GM19324 (cell line): ENCODE measurements at regions not wholly inside any gene's neighbourhood (a gene's known extent, or its start where the extent isn't known, plus 50 kb on each side); places are given as distances from the start of the nearest gene placed in this dataset.
"Not testable (repeated sequence)": the region's sequence is repeated elsewhere in the genome, so short reads cannot be mapped to it uniquely, and the experiment has no call there.

Source experiments
- ATAC-seq: cut with Tn5 transposase; IDR thresholded peaks from one replicate; pipeline ENCODE4 v1.9.1; 2021; ENCODE audit warnings: mild to moderate bottlenecking, moderate library complexity; ENCODE audit not compliant: unreplicated experiment, low FRiP score

DNA sequence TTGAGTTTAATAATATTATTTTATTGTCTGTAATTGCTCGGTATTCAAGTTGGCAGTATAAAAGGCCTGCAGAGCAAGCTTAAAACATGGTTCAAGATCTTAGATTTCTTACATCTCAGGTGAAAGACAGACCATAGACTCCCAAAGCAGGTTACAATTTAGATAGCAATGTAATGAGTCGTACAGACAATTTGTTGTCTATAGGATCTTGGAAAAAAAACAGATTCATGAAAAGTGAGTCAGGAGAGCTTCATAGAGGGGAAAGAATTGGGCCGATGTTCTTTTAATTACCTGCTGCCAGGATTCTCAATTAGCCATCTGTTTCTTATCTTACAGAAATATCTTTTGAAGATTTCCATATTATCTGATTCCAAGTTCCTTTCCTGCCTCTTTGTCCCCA lies 111.5 kb upstream of the IKBKE start:
- not testable (repeated sequence) for ATAC-seq

DNA sequence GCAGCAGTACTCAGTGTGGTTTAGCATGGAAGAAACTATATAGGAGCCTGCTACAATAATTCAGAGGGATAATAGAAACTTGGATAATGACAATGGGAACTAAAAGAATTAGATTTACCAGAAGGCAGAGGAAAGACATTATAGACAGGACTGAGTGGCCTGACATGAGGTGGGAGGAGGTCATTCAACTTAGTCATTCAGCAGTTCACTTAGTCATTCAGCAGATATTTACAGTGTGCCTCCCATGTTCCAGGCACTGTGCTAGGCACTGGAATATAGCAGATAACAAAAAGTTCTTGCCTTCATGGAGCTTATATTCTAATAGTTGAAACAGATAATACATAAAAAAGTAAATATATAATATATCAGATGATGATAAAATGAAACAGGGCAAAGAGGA lies 110.9 kb upstream of the IKBKE start:
- not testable (repeated sequence) for ATAC-seq

DNA sequence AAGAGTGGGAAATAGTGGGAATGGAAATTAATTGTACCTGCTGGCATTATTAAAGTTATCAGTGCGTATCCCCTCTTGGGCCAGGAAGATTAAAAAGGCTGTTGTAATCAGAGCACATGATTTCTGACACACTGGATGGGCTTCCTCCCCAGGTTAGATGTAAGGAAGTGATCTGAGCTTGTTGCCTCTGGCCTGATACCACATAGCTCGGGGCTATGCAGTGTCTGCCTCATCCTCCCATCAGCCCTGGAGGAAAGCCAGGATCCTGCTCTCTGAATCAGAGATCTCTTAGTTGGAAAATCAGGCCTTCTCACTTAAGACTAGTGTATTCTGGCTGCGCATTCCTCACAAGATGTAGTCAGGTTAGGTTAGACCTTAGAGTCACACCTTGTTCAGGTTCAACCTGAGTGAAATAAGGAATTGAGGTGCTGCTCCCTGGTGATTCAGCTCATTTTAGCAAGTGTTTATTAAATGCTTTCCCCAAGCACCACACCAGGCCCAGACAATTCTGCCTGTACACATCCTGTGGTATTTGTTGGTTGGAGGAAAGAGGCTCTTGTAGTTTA lies 108.2 kb upstream of the IKBKE start:
- ATAC-seq: not testable (repeated sequence)

DNA sequence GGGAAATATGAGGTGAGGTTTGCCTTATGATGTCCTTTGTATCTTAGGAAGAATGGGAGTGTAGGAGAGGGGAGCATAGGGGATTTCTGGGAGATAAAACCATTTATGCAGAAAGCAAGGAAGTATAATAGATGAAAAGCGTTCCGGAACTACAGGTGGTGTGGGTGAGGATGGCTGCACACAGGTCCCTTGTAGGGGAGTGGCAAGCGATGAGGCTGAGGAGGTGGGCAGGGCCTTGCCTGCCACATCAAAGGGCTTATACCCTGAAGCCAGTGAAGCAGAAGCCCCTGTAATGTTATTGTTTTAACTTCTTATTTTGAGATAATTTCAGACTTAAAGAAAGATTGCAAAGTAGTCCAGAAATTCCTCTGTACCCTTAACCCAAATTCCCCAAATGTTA lies 107.3 kb upstream of the IKBKE start:
- ATAC-seq: not testable (repeated sequence)

DNA sequence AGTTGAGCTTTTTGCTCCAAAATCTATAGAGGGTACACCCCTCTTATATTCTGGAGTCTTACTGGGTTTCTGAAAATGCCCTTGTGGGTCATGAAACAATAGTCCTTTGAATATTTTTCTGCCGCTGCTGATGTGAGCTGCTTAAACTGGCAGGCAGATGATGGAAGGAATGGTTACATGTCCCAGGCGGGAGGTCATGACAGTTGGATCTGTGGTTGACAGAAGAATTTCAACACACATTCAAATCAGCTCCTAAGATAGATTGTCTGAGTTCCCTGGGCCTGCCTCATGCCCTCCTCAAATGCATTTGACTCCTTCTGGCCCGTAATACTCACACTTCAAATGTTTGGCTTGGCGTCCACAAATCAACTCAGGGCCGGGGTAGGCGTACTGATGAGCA lies 105.0 kb upstream of the IKBKE start:
- ATAC-seq: not testable (repeated sequence)

DNA sequence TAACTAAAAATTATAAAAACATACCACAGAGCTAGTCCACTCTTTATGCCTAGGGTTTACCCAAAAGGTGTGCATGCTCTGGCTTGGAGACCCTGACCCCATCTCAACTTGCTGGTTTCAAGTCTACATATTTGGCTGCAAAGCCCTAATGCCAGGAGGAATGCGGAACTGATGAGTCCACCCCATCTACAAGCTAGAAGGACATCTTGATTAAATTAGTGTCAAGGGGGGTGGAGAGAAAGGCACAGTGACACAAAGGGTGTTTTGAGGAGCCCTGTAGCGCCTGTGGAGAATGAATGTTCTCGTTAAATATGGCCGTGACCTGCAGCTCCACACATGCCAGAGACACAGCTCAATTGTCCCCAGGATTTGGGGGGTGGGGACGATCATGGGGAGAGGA lies 104.1 kb upstream of the IKBKE start:
- not testable (repeated sequence) for ATAC-seq

DNA sequence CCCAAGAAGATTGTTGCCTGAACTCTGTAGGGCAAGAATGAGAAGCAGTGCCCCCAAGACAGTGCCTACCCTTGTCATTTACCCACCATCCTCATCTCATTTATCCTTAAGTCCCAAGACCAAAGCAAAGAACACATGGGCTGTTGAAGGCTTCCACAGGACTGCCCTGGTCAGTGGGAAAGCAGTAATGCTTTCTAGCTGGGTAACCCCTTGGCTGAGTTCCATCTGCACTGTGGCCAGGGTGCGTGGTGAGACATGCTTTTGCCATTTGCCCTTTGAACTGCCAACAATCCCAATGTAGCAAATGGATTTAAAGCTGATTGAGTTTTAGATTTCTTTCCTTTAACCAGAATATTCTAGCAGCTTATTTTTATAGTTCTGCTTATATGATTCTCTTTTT lies 103.5 kb upstream of the IKBKE start:
- not testable (repeated sequence) for ATAC-seq

DNA sequence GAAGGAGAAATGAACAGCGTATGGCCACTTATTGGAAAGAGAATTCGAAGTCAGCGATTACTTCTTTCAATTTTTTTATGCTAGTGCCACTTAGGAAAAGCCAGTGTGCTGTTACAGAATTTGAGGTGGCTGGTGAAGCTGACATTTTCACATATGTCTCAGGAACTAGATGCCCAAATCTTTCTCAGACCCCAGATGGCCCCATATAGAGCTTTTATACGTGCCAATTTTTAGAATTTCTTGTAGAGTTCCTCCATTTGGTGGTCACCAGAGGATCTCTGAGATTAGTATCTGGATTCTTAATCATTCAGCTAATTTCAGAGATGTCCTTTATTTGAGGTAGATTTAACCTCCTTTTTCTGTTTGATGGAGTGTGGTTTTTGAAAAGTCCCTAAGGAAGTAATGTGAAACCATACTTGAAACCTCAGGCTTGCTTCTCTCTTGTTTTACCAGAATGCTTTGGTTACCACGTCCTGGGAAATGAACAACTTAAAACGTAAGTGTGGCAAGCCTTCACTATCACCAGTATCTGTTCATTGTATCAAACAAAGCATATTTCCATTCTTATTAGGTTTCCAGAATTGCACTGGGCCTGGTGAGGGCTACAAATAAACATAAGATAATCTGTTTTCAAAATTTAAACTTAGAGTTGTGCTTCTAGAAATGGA lies 102.2 kb upstream of the IKBKE start:
- ATAC-seq: not testable (repeated sequence)

DNA sequence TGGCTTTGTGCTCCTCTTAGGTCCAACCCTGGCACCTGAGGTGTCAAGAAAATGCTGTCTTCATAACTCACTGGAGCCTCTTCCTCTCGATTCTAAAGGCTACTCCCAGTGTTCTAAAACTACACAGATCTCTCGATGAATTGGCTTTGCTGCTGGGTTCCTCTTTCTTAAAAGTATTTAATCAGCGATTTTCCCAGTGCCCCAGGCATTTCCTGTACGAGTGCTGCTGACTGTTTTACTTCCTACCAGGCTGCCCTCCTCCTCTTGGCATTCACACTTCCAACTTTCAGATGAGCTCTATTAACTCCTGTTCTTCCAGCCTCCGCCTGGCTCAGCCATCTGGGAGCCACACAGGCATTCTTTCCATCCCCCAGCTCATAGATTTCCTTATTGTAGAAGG lies 95.6 kb upstream of the IKBKE start:
- ATAC-seq: not testable (repeated sequence)

DNA sequence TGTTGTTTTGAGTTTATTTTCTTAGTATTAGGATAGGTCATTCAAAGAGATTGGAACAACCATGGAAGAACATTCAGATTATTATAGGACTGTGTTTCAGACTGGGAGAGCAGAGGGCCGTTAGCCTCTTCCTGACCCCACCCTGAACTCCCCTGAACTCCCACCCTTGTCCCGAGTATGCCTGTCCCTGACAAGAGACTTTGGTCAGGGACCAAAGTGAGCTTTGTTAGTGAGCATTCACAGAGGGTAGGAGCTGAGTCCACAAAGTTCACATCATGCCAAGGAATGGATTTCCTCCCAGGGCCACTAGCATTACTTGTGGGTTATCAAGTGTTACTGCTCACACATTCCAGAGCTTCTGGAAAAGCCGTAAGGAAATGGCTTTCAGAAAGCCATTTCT lies 94.7 kb upstream of the IKBKE start:
- not testable (repeated sequence) for ATAC-seq

DNA sequence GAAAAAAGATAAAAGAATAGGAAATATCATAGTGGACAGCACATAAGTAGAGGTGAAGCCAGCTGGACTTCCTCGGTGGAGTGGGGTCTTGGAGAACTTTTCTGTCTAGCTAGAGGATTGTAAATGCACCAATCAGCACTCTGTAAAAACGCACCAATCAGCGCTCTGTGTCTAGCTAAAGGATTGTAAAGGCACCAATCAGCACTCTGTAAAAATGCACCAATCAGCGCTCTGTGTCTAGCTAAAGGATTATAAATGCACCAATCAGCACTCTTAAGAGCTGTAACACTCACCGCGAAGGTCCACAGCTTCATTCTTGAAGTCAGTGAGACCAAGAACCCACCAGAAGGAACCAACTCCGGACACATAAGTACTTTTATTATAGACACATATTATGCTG lies 91.8 kb upstream of the IKBKE start:
- not testable (repeated sequence) for ATAC-seq

DNA sequence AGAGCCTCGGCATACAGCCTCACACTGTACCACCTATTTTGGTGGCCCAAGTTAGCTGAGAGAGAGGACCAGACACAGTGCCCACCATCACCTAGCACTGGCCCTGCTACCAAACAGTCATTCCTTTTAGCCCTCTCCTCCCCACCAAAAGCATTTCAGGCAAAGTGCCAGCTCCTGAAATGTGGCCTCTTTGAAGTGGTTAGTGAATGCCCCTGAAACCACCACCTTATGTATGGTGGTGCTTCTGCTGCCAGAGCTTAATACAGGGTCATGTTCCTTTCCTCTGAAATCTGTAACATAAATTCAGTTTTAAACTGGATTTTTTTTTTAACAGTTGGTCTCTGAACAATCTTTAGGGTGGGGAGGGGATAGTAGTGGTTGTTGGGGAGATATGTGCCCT lies 91.0 kb upstream of the IKBKE start:
- not testable (repeated sequence) for ATAC-seq

DNA sequence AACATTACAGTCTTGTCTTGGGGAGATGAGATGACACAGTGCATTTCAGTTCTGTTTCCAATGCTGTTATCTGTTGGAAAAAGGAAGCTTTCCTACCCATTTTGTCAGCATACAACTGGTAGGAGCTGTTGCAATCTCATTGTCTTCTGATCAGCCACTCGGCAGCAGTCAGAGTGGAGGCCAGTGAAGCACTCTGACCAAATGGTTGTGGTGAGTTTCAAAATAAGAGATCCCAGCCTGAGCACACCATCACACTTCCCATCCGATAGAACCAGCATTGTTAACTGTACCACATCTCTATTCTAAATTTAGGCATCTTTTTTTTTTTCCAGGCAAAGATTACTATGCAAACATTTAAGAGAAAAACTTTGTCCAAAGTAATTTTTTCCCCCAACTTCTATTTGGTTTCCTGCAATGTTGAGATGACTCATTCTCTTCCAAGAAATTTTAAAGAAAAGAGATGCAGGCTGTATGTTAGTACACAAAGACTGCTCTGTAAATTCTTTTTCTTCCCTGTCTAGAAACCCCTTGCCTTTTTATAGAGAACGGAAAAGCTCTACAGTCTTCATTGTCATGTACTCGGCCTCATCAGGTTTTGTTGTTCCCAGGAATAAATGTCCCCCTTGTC lies 90.0 kb upstream of the IKBKE start:
- ATAC-seq: not testable (repeated sequence)

DNA sequence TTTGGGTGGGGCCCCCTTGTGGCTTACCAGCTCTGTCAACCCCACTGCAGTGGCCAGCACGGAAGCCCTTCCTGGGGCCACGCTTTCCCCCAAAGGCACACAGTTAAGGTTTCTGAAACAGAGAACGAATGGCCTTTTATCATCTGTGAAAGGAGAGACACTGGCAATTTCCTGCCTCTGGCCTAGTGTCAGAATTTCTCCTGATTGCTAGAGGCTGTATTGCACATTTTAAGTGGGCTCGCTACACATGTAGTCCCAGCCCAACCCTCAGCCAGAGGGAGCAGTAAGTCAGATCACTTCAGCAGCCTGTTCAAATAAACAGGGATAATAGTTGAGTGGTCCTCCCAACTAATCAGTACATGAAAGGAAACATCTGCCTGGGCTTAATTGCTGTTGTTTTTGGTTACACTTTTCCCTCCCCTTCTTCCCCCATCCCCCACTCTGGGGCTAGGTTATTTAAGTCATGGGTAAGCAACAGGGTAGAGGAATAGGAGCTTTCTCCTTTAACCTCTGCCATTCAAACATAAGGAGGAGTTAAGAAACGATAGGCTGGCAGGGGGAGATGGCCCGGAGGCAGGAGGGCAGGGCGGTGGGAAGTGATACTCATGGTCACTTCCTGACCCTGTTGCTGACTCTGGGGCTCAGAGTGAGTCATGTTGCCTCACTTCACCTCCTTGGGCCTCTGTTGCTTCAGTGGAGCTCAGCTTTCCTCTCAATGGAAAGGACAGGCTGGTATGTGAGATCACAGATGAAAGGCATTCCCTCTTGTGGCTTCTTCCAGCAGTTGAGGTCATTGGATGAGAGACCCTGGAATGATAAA lies 89.3 kb upstream of the IKBKE start:
- ATAC-seq: not testable (repeated sequence)

DNA sequence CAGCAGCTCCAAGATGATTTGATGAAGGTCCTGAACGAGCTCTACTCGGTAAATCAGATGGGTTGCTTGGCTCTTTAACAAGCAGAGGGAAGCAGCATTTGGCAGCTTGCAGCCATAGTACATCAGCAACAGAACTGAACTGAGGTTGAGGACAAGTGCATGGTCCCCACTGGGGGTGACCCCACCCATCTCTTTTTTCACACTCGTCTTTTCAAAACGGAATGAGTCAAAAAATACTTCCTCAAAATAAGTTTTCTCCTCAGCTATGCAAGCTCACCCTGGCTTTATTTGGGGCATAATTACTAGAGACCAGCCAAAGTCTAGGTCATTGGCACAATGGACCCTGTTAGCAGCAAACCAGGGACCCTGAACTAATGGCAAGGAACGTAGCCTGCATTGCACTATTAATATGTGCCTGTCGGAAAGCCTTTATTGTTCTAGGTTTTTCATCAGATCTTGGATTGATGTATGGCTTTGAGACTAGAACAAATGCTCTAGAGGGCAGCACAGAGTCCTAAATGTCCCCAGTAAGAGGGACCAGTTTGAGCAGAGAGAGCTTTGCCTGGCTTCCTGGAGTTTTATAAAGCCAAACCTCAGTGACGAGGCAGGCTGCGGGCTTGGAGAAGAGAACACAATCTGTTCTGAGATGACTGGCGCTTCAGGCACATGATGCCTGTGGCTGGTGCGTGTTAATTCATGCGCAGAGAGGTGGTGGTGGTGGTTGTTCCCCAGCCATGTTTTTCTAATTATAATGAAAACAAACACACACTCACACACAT lies 86.1 kb upstream of the IKBKE start:
- ATAC-seq: not testable (repeated sequence)

DNA sequence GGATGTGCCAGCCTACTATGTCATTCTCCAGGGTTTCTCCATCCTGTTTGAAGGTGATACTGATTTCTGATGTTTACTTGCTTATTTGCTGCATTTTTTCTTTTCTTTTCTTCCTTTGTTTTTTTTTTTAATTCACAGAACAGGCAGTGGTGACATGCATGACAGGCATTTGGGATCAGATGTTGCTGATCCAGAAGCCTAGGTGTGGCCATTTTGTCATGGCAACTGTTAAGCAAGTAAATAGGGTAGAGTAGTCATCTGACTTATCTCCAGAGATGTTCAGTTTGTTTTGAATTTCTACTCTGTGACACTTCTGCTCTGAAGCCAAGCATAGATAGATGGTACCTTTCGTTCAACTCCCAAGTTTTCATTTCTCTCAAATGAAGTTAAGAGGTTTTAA lies 85.4 kb upstream of the IKBKE start:
- not testable (repeated sequence) for ATAC-seq

DNA sequence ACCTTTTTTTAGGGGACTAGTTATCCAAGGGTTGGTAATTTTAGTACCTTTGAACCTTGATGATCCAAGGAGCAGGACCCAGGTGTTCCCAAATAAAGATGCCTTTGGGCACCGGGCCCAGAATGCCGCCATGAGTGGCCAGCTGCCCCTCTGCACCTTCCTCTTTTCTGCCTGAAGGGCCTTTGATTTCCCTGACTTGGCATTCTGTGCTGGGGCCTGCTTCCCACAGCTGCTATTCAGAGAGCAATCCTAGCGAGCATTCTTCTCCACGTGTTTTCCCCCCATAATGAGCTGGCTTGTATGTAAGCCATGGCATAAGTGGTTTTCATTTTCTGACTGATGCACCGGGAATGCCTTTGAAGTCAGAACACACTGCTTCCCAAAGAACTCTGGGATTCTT lies 82.6 kb upstream of the IKBKE start:
- ATAC-seq: not testable (repeated sequence)

DNA sequence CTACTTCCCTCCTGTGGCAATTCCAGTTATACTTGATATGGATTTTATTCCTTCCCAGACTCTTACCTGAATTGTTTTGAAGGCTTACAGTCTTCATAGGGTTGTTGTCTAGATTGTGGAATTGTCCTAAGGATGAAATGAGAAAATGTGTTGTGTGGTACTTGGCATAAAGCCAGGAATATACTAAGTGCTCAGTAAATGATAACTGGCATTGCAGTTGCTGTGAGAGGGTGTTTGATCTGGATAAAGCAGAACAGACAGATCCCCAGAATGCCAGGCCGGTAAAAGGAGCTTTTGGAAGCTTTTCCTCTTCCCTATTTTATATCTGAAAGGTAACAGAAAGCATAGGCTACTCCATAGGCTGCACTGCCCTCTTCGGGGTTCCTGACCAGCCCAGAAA lies 78.4 kb upstream of the IKBKE start:
- ATAC-seq: not testable (repeated sequence)

DNA sequence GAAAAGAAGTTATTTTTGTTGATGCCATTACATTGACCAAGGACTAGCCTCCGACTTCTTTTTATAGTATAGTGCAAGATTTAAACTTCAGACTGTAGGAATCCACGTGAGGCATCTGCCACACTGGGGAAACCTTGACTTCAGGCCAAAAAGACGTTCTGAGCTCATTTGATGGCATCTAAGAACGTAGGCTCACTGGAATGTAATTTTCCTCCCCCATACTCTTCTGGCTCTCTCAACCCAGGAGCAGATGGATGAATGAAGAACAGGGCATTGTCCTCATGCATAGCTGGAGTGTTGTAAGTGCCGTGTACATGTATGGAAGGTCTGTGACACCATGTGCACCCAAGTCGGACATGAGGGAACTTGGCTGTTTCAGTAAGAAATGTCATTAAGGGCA lies 72.8 kb upstream of the IKBKE start:
- ATAC-seq: not testable (repeated sequence)

DNA sequence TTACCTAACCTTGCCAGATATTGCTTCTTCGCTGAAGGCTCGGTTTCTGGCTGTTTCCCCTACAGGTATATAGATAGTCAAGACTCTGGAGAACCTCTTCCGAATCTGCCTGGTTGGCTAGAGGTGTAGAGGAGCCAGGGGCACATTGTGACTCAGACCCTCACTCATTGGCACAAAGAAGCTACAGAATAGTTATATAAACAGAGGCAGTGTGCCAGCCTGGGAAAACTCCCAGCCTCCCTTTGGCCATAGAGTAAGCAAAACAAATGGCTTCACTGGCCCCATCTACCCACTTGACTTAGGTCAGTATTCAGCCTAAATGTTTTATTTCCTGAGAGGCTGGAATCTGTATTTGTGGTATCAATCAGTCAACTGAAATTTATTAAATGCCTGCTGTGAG lies 72.0 kb upstream of the IKBKE start:
- ATAC-seq: not testable (repeated sequence)
